HK-2 (cell line): ENCODE measurements at regions not wholly inside any gene's neighbourhood (a gene's known extent, or its start where the extent isn't known, plus 50 kb on each side); places are given as distances from the start of the nearest gene placed in this dataset.

Source experiments
- DNase-seq: peaks from one replicate; pipeline ENCODE4 v3.0.0-alpha.2; 2018; ENCODE audit not compliant: unreplicated experiment

DNA sequence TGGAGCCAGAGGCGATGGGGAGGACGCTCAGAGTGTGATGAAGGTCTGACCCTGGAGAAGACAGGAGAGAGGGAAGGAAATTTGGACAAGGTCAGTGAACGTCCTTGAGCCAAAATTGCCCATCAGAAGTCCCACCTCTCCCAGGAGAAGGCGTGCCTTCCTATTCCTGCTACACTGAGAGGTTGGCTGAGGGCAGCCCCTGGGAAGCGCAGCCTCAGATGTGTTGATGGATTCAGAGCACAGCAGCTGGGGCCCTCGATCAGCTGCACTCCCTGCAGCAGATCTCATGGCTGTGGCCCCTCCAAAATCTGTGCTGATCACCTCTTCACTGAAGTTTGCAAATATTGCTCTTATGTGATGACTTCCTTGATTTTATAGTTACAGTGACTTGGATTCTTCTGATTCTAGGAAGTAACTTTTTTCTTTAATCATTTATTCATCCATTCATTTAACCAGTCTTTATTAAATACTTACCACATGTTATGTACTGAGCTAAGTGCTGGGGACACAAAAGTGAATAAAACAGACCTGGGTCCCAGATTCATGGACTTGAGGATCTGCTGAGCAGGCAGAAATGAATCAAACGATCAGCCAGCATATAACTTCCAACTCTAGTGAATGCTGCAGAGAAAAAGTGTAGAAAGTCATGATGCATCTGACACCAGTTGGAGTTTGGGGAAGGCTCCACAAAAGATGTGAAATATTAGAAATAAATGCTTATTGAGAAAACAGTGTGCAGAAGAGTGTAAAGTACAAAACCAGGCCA is 69.6 kb upstream of the ARMC2 start:
- no peak for DNase-seq

DNA sequence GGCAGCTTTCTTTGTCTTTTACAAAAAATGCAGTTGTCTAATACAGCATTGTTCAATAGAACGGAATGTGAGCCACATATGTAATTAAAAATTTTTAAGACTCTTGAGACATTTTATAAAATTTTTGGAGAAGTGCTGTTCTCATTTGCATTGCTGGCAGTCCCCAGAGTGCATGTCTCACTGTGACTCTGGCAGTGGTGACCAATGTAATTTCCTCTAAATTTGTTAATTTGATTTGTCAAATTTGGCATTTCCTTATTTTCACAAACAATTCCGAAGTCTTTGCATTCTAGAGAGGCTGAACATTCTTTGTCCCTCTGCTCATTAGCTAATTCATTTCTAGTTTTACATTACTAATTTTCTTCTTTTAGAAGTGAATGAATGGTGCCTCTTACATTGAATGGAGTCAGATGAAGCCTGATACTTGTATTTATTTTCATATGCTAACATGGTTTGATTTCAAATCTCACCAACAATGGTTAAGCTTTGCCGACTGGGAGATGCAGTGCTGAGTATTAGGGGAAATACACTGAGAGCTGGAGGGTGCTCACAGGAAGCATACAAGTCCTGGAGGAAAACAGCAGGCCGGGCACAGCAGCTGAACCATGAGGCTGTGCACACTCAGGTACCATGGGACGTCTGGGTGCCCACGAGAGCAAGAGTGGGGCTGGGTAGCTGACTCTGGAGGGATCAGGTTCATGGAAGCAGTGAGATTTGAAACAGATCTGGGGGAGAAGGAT is 68.5 kb upstream of the ARMC2 start:
- DNase-seq: no peak

DNA sequence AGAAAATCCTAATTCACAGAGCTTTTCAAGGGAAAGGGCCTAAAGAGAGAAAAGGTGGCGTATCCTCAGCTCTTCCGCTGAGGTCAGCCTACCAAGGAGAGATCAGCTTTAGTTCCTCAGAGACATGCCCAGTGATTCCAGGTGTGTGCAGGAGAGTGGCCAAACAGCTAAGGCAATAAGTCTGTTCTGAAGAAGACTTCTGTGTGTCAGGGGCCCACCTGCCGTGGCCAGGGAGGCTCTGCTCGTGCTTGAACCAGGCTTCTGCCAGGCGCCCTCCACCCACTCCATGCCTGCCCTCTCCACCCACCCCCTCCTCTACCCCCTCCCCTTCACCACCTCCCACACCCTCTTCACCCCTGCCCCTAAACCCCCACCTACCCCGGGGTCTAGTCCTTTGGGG is 67.4 kb upstream of the ARMC2 start:
- no peak for DNase-seq

DNA sequence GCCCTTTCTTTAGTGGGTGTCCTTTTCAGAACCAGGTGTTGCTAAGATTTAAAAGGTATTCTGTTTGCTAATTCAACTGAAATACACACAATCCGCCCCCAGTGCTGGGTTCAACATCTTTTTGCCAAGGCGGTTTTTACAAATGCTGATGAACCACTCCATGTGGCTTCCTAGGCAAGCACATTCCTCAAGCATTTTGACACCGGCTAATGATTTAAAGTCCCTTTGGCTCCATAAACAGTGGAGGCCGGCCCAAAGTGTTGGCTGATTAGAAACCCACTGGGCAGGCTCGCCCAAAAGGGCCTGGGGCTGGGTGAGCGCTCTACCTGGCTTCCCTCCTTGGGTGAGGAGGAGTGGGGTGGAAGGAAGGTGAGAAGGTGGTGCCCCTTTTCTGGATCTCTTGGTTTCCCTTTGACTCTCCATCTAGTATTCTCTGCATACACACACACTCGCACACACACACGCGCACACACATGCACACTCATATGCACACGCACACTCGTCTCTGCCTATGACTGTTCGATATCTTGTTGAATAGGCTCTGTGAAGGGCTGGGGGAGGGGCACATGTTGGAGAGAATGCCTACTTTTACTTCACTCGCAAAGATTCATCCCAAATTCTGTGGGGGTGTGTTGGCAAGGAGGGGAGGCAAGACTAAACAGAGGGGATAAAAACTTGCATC is 66.7 kb upstream of the ARMC2 start:
- DNase-seq: no peak

DNA sequence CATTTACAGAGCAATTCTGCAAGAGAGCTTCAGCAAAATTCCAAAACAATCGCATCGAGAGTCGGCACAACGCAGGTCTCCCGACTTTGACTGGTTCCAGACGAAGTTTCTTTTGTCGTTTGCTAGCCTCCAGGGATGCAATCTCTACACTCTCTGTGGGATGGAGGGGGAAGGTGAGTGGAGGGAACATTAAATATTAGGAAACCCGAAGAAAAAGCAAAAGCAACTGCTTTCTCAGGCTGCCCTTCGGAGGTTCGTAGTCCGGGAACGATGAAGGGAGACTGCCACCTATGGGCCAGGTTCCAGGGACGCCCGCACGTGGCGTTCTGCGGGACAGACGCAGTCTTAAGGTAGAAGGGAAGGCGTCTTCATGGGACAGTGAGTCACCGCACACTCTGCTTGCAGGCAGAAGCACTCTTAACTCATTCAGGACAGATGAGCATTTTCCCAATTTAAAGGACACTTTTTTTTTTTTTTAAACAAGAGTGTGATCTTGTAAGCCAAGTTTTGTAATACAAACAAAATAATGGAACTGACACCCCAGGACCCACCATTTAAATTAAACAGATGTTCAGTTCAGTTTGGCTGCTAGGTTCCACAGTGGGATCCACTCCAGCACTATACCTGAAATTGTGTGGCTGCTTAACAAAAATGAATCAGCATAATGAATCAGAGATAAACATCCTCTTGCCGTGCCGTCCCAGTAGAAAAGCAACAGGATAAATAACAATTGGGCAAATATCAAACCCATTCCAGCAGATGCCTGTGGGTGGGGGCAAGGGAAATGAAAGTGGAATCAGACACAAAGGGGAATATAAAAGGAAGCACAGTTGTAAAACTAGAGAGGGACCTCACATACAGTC is 65.8 kb upstream of the ARMC2 start:
- peak; percentile 78 for DNase-seq

DNA sequence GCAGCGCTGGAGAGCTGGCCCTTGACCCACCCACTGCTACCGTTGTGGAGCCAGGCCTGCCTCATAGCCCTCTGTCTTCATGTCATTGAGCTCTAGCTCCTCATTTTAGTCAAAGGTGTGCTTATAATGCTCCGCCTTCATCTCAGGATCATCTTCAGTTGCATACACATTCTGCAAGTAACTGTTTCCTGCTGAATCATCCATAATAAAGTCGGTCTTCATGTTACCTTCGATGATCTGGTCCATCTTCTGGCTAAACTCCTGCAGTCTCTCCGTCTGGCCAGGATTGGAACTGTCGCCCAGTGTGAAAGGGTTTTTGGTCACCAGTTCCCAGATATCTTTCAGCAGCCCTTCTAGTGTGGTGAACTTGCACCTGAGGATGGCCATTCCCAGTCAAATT is 62.6 kb upstream of the ARMC2 start:
- DNase-seq: no peak

DNA sequence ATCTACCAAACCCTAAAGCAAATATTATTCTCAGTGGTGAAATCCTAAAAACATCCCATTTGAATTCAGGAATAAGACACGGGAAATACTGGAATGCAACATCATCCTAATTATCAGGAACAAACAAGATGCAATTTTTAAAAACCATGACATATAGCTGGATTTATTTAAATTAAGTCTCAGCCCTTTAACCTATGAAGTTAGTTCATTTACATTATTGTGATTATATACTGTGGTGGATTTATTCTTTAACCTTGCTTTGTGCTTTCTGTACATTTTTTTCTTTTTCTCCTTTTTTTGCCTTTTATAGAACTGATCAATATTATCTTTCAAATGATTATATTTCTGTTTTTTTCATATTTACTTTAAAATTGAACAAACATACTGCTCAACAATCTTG is 59.8 kb upstream of the ARMC2 start:
- no peak for DNase-seq

DNA sequence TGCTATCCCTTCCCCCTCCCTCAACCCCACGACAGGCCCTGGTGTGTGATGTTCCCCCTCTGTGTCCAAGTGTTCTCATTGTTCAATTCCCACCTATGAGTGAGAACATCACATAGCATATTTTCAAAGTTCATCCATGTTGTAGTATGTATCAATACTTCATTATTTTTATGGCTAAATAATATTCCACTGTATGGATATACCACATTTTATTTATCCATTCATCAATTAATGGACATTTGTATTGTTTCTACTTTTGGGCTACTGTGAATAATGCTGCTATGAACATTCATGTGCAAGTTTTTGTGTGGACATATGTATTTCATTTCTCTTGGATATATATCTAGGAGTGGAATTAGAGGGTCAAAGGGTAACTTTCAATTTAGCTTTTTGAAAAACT is 58.7 kb upstream of the ARMC2 start:
- DNase-seq: no peak

DNA sequence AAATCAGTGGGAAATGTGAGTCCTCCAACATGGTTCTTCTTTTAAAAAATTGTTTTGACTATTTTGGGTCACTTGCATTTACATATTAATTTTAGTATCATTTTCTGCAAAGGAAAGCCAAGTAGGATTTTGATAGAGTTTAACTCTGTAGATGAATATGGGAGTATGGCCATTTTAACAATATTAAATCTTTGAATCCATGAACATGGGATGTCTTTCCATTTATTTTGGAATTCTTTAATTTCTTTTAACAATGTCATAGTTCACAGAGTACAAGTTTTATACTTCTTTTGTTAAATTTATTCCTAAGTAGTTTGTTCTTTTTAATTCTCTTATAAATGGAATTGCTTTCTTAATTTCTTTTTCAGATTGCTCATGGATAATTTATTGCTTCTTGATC is 56.5 kb upstream of the ARMC2 start:
- no peak for DNase-seq

DNA sequence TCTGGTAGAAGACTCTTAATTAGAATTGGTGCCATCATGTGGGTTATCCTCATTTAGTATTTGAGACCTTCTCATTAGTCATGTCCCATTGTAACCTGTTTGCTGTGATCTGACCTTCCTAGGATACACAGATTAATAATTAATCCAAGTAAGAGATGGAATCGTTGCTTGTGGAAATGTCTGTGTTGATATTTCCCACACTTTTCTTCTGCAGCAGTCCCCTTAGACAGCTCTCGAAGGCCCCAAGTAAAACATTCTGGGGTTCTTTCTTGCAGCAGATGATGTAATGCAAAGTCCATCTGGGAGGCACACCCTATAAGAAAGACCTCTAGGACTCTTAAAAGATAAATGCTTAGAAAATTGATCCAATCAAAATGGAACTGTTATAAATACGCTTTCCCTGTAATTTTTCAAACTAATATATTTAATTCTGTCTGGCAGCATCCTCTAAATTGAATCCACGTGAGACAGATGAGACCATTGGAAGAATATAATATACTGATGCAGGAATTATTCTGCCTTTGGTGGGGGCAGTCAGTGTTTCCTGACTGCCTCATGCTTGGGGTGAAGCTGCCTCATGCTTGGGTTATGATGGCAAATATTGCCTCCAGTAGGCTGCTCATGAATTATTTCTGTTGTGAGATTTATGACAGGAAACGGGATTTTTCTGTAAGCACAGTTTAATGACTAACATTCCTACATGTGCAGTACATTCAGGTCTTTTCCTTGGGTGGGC is 54.5 kb upstream of the ARMC2 start:
- DNase-seq: no peak

DNA sequence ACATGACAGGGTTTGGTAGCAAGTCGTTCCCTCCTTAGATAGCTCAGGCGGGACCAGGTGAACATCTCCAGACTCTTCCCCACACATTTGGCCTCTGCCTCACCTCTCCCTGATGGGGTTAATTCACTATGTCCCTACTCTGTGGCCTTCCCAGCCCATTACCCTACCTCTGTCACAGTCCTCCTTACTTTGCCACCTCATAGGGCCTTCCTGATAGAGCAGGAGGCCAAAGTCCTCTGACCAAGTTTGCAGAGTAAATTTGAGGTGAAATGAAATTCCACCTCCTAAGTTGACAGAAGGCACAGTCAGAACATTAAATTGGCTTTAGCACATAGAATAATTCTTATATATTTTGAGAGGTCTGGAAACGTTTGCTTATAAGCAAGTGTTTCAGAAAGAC is 53.1 kb upstream of the ARMC2 start:
- DNase-seq: no peak

DNA sequence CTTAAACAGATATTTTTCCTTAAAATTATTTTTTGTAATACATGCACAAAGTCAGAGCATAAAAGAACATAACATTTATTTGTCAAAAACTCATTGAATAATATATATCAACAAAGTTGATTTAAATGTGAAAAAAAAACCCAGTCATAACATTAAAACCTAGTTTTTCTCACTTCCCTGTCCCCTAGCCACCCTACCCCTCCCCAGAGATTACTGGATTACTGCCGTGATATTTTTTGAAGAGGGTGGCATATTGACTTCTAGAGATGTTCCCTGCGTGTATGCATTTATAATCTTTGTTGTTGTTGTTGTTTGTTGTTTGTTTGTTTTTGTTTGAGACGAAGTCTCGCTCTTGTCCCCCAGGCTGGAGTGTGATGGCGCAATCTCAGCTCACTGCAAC is 52.4 kb upstream of the ARMC2 start:
- DNase-seq: no peak

DNA sequence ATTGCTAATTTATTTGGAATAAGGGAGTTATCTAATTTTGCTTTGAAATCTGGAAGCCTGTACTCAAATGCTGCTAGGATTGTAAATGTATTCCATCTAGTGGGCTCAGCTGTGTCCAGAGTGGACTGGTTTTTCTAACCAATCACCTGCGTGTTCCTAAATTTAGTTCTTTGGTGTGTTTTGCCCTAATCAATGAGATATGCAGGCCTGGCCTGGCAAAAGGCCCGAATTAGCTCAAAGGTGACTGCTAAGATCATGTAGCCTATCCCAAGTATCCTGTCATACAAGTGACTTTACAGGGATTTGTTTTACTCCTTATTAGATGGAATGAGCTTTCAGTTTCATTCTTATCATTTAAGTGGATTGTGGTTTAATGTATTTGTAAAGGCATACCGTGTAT is 51.3 kb upstream of the ARMC2 start:
- no peak for DNase-seq

DNA sequence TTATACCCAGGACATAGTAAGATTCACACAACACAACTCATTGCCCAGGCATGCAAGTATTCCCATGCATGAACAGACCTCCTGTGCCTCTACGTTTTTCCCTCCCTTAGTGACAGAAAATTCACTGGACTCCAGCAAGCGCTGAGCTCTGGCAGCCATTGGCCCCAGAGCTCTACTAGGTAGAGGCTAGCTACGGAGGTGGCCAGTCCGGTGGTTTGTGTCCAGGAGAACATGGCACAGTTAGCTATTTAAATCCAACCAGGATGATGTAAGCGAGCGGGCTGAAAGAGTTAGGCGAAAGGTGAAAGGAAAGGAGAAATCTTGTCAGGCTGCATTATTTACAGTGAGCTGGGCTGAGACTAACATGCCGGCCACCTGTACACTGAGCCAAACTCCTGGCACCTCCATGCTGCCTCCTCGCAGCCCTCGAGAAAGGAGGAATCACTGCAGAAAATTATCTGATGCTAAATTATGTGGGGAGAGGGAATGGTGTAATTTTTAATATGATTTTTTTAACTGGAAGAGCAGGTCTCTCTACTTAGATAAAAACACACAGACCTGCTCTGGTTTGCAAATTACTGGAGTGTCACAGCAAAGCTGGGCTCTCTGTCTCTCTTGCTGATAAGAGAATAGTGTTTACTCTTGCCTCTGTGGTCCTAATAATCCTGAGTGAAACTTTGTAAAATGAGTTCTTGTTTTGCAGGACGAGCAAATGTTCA is 50.1 kb upstream of the ARMC2 start:
- DNase-seq: peak; percentile 51
